AG09319 (cell line): ENCODE measurements at regions not wholly inside any gene's neighbourhood (a gene's known extent, or its start where the extent isn't known, plus 50 kb on each side); places are given as distances from the start of the nearest gene placed in this dataset.

ENCODE experiments used
- DNase-seq: peaks from one replicate; pipeline ENCODE4 v3.0.0-alpha.2; 2010; ENCODE audit warnings: low read depth; ENCODE audit errors: extremely low read depth
- TF ChIP-seq, protein P1 (sequence below): IDR thresholded peaks from 2 replicates; pipeline ENCODE4 v1.5.1; 2011; ENCODE audit warnings: low read depth, mild to moderate bottlenecking, inconsistent platforms, low read length, moderate library complexity

DNA sequence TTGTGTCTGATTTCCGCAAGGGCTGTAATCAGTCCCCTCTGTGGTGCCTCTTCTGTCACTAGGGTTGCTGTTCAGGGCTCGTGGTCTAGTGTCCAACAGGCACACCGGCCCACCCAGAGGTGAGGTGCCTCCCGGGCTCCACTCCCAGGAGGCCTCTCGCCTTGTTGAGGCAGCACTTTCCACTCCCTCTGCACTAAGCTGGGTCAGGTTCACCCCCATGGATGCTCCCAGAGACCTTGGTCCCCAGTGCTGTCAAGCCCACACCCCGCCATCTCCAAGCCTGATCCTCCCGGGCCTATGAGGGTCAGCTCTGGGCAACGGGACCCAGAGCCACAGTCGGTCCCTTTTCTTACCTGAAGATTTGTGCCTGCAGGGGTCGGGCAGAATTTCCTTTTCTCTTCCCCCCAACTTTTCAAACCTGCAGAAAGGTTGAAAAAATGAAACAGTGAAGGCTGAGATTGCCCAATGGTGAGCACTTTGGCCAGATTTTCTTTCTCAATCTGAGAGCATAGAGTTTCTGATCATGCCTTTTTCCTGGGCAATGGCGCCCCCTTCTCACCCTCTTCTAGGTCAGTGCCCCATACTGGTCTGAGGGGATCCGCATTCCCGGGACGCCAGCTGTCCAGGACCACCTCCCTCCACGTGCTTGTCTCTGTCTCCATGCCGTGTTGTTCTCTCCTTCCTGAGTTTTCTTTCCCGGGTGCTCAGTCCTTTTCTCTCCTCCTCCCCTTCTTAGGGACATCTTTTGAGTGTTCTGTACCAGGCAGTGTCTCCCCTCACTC is 148.0 kb downstream of the ASB1 start:
- DNase-seq, result no peak
- TF ChIP-seq, protein P1, sequence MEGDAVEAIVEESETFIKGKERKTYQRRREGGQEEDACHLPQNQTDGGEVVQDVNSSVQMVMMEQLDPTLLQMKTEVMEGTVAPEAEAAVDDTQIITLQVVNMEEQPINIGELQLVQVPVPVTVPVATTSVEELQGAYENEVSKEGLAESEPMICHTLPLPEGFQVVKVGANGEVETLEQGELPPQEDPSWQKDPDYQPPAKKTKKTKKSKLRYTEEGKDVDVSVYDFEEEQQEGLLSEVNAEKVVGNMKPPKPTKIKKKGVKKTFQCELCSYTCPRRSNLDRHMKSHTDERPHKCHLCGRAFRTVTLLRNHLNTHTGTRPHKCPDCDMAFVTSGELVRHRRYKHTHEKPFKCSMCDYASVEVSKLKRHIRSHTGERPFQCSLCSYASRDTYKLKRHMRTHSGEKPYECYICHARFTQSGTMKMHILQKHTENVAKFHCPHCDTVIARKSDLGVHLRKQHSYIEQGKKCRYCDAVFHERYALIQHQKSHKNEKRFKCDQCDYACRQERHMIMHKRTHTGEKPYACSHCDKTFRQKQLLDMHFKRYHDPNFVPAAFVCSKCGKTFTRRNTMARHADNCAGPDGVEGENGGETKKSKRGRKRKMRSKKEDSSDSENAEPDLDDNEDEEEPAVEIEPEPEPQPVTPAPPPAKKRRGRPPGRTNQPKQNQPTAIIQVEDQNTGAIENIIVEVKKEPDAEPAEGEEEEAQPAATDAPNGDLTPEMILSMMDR, result no peak; the same call in 1 of the 2 replicates

DNA sequence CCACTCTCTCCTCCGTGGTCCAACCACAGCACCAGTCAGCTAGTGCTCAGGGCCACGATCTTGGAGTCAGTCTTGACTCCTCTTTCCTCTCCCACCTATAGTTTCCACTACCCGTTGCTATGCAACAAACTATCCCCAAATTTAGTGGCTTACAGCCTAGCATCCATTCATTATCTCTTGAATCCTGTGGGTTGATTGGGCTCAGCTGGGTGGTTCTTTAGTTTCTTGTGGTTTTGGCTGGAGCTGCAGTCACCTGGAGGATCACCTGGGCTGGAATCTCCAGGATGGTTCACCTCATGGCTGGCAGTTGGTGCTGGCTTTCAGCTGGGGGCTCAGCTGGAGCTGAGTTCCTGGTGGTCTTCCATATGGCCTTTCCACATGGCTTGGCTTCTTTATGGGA is 149.9 kb downstream of the ASB1 start:
- no peak for DNase-seq
- TF ChIP-seq, protein P1, result no peak

GRCh38 chr2:238578256-238578655 is 151.5 kb downstream of the ASB1 start:
- no peak for DNase-seq
- TF ChIP-seq, protein P1, result no peak

- DNase-seq, result no peak
Observed at GRCh38 chr2:238580486-238580885, 153.8 kb downstream of the ASB1 start.

DNA sequence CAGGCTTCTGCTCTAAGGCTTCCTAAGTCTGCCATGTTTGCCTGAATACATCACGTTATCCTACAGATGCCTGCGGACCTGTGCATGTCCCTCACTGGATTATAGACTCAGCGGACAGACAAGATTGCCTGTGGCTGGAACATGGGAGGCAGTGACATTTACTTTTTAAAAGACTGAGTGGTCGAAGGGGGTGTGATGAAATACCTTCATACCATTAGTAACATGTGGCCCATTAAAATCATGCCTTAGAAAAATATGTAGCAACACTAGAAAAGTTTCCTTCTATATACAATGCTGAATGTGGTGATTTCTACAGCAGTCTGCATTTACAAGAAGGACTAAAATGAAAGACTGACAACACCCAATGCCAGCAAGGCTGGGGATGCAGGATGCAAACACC is 154.4 kb downstream of the ASB1 start:
- no peak for DNase-seq
- TF ChIP-seq, protein P1, result no peak

More at GRCh38 chr2:238580486-238580885, 153.8 kb downstream of the ASB1 start:
- TF ChIP-seq, protein P1, result no peak

DNA sequence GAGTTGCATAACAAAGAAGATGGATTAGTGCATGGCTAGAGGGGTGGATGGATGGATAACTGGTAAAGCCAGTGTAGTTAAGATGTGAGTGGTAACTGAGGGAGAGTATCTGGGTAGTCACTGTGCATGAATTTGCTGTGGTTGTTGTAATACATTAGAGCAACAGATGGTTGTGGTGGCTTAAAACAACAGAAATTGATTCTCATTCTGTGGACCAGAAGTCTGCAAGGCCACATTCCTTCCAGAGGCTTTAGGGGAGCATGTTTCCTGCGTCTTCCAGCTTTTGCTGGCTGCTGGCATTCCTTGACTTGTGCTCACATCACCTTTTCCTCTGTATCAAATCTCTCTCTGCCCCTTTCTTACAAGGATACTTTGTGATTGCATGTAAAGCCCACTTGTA is 155.4 kb downstream of the ASB1 start:
- DNase-seq, result peak; percentile 5

DNA sequence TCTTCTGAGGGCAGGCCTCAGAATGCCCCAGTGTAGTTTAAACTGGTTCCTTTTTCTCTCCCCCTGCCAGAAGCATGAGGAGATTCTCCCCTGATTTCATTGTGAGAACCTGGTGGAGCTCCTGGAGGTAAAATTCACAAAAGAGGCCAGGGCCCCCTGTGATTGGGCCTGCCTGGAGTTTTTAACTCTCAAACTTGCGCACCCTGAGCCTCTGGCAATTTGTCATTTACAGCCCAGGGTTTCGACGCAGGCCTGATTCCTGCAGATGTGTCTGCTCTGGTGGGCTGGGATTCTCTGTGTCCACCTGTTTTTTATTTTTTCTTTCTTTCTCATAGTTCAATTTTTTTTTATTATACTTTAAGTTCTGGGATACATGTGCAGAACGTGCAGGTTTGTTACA is 157.9 kb downstream of the ASB1 start:
- TF ChIP-seq, protein P1, result no peak
- no peak for DNase-seq

More for the DNA sequence above, 155.4 kb downstream of the ASB1 start:
- TF ChIP-seq, protein P1, result no peak
